NCI-H510A treated with DMSO at 0.1 percent for 48 hours (cell line): ENCODE measurements at regions not wholly inside any gene's neighbourhood (a gene's known extent, or its start where the extent isn't known, plus 50 kb on each side); places are given as distances from the start of the nearest gene placed in this dataset.
A peak's percentile ranks its signal among the peaks of the same experiment; 100 is the strongest.

Experiments
- DNase-seq: peaks from one replicate; lab custom pipeline; 2025; lab: John Stamatoyannopoulos, UW

GRCh38 chr2:65686928-65687521 lies 254.6 kb upstream of the SPRED2 start:
- DNase-seq, result peak; percentile 35

DNA sequence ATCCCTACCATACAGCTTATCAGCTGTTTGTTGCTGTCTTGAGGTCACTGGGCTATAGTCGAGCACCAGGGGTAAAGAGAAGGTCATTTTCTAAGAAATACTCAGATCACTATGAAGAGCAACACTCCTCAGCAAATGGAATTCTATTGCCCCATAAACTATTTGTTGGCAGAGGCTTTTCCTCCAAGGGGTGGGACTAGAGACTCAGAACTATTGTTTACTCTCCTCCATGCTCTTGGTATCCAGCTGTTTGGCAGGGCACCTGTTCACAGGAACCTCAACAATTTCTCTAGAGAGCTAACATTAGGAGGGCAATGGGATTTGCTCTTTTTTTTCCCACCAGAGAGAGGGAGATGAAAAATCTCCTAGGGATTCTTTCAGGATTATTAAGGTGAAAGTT lies 249.1 kb upstream of the SPRED2 start:
- DNase-seq, result peak; percentile 48

- DNase-seq, result no peak
These were observed 246.5 kb upstream of the SPRED2 start for GRCh38 chr2:65678779-65679391.

DNA sequence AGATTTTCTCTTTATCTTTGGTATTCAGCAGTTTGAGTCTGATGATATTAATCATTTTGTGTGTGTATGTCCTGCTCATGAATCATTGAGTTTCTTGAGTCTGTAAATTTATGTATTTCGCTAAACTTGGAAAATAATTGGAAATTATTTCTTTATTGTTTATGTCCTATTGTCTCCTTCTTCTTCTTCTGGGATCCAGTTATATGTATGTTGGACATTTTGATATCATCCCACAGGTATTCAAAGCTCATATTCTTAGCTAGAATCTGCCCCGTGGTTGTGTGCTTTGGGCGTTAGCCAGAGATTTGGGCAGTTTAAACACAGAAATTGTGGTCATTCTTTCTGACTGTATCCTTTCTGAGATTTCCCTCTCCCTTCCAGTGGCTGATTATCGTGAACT lies 243.0 kb upstream of the SPRED2 start:
- DNase-seq, result no peak

- DNase-seq, result no peak
These were observed 239.4 kb upstream of the SPRED2 start for GRCh38 chr2:65671670-65672242.

DNA sequence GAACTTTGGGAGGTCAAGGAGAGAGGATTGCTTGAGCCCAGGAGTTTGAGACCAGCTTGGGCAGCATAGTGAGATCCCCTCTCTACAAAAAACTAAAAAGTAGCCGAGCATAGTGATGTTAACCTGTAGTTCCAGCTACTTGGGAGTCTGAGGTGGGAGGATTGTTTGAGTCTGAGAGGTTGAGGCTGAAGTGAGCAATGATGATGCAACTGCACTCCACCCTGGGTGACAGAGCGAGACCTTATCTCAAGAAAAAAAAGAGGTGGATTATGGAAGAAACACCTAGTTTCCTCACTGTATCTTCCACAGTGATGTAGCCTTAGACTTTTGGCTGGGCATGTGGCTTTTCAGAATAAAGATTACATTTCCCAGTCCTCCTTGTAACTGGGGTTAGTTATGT lies 237.2 kb upstream of the SPRED2 start:
- DNase-seq, result no peak

- no peak for DNase-seq
These were observed 236.3 kb upstream of the SPRED2 start for GRCh38 chr2:65668744-65669143.

GRCh38 chr2:65666156-65666725 lies 233.8 kb upstream of the SPRED2 start:
- DNase-seq, result no peak

- DNase-seq, result no peak
These were observed 232.5 kb upstream of the SPRED2 start for GRCh38 chr2:65664931-65665330.

DNA sequence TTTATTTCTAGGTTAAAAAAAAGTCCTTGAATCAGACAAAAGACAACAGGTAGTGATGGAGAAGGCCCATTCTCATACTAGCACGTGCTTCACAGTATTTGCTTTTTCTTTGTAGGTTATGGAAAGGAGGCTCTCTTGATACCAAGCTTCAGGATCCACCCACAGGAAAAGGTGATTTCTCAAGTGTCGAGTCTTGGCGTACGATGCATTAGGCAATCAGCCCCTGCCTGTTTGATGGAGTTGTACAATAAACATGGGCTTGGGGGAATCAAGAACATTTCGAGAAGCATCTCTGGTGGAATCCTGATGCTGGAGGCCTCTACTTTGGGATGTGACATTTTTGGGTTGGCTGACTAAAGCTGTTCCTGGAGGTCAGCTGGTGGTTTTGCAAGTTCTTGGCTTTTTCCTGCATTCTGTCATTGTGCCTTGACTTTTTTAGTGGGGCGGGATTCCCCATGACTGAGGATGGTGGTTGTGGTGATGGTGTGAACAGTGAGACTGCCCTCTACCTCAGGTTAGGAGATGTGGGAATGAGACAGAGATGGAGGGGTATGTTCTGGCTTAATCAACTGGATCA lies 231.5 kb upstream of the SPRED2 start:
- no peak for DNase-seq

GRCh38 chr2:65662654-65663432 lies 230.4 kb upstream of the SPRED2 start:
- DNase-seq, result no peak

- DNase-seq, result no peak
These were observed 229.7 kb upstream of the SPRED2 start for GRCh38 chr2:65661980-65662653.

- DNase-seq, result no peak
These were observed 227.9 kb upstream of the SPRED2 start for GRCh38 chr2:65660340-65660739.

DNA sequence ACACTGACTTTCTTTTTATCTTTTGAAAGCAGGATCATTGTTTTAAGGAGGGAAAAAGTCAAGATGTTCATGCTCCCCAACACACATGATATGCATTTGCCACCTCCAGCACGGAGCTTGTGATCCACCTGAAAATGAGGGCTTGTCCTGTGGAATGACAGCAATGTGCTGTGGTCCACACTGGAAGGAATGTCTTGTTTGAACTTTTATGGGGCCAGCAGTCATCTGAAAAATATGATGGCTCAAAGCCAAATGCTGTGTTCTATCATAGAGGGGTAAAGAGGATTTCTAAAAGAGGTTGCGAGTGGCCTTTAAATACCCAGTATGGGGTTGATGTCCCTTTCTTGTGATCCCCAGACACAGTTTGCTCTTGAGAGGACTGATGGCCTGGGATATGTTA lies 226.5 kb upstream of the SPRED2 start:
- DNase-seq, result no peak

GRCh38 chr2:65658266-65658665 lies 225.9 kb upstream of the SPRED2 start:
- DNase-seq, result no peak

DNA sequence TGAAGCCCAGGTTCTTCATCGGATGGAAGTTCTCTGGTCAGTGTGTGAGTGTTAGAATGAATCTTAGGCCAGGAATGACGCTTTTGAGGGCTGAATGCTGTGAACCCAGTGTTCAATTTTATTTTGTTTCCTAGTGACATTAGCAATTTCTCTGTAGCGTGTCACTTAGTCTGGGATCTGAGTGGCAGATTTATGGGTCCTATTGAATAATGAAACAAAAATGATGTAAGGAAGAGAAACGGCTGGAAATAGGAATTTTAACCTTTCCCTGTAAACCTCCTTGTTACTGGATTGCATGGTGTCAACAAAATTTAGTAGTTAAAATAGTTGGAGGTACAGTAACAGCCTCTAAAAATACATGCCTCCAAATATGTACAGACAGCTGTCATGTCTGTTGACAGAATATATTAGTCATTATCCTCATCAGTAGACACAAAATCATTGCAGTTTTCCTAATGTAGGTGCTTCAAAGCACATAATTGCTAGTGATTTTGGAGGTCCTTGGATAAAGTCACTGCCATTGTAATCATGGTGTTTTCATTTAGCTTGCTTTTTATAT lies 223.8 kb upstream of the SPRED2 start:
- no peak for DNase-seq

- peak; percentile 86 for DNase-seq
These were observed 222.6 kb upstream of the SPRED2 start for GRCh38 chr2:65655000-65655399.

- DNase-seq, result peak; percentile 86
These were observed 222.1 kb upstream of the SPRED2 start for GRCh38 chr2:65654496-65654895.

DNA sequence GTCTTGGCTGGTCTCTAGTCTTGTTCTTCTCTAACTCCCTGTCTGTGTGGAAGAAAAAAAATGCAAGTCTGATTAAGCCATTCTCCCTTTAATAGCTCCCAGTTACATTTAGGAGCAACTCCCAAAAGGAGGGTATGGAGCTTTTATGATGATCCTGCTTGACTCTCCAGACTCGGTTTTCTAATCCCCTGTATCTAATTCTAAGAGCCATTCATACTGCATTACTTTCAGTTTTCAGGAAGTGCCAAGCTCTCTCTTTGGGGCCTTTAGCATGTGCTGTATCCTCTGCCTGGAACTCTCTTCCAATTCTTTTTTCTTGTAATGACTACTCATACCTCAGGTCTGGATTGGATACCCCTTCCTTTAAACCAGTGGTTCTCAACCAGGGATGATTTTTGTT lies 219.7 kb upstream of the SPRED2 start:
- no peak for DNase-seq

- no peak for DNase-seq
These were observed 217.6 kb upstream of the SPRED2 start for GRCh38 chr2:65649811-65650589.
